ENCODE measurements at regions not wholly inside any gene's neighbourhood (a gene's known extent, or its start where the extent isn't known, plus 50 kb on each side); places are given as distances from the start of the nearest gene placed in this dataset.

- no peak for TF ChIP-seq CTCF (IDR thresholded peaks at IDR 0.05; ENCODE audit: borderline replicate concordance, insufficient read depth, low read depth, low read length)
- no peak overlapping the region for H3K4me3 ChIP-seq (ENCODE audit: low read depth, low read length)
Observed at GRCh38 chr4:27595571-27596360, 735.1 kb downstream of the STIM2 start.

- TF ChIP-seq CTCF (IDR thresholded peaks at IDR 0.05; ENCODE audit: borderline replicate concordance, insufficient read depth, low read depth, low read length) = no peak
- no peak overlapping the region for H3K4me3 ChIP-seq (ENCODE audit: low read depth, low read length)
Observed at GRCh38 chr4:27602172-27602571, 741.5 kb downstream of the STIM2 start.

- no peak for TF ChIP-seq CTCF (IDR thresholded peaks at IDR 0.05; ENCODE audit: borderline replicate concordance, insufficient read depth, low read depth, low read length)
- no peak overlapping the region for H3K4me3 ChIP-seq (ENCODE audit: low read depth, low read length)
Observed at GRCh38 chr4:27604692-27605091, 744.1 kb downstream of the STIM2 start.

- H3K4me3 ChIP-seq (ENCODE audit: low read depth, low read length) = no peak overlapping the region
- no peak for TF ChIP-seq CTCF (IDR thresholded peaks at IDR 0.05; ENCODE audit: borderline replicate concordance, insufficient read depth, low read depth, low read length)
Observed at GRCh38 chr4:27616166-27616565, 755.5 kb downstream of the STIM2 start.

GRCh38 chr4:27619435-27619834, 758.8 kb downstream of the STIM2 start:
- TF ChIP-seq CTCF (IDR thresholded peaks at IDR 0.05; ENCODE audit: borderline replicate concordance, insufficient read depth, low read depth, low read length) = no peak
- H3K4me3 ChIP-seq (ENCODE audit: low read depth, low read length) = no peak overlapping the region

- no peak for TF ChIP-seq CTCF (IDR thresholded peaks at IDR 0.05; ENCODE audit: borderline replicate concordance, insufficient read depth, low read depth, low read length)
Observed at GRCh38 chr4:27620886-27621285, 760.2 kb downstream of the STIM2 start.

GRCh38 chr4:27624749-27625148, 764.1 kb downstream of the STIM2 start:
- no peak overlapping the region for H3K4me3 ChIP-seq (ENCODE audit: low read depth, low read length)
- TF ChIP-seq CTCF (IDR thresholded peaks at IDR 0.05; ENCODE audit: borderline replicate concordance, insufficient read depth, low read depth, low read length) = no peak

More at GRCh38 chr4:27620886-27621285, 760.2 kb downstream of the STIM2 start:
- no peak overlapping the region for H3K4me3 ChIP-seq (ENCODE audit: low read depth, low read length)
